HepG2 (cell line): ENCODE measurements at regions not wholly inside any gene's neighbourhood (a gene's known extent, or its start where the extent isn't known, plus 50 kb on each side); places are given as distances from the start of the nearest gene placed in this dataset.

ENCODE experiments used
- NCOA5 ChIP-seq: sonication (generic); formaldehyde crosslinking; IDR thresholded peaks from 2 replicates; pipeline ENCODE4 v1.4.0; 2020; ENCODE audit warnings: missing genetic modification reagents
- RFX5 ChIP-seq: IDR thresholded peaks from 2 replicates; pipeline ENCODE4 v1.6.1; 2011; ENCODE audit warnings: low read depth, low read length, improper control_type of control experiment
- SATB2 ChIP-seq: sonication (generic); formaldehyde crosslinking; IDR thresholded peaks from 2 replicates; pipeline ENCODE4 v1.5.0; 2020; ENCODE audit warnings: missing genetic modification reagents

DNA sequence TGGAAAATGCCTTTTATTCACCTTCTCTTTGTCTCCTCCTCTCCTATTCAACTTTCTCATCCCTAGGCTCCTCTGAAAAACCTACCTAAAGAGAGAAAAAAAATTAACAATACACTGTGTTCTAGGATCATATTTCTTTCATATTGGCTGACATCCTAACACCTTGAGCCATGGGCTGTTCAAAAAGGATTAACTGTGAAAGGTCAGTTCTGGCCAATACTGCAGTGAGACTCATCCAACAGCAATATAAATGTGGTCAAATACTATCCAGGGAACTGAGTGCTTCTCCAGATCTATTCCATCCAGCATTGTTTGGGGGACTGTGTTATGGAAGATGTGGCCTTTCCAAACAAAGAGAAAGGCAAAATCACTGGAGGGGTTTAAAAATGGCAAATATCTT is 131.1 kb upstream of the MOCS2 start:
- TF ChIP-seq RFX5 (no peak), NCOA5 (CRISPR knock-in tag) (no peak), SATB2 (CRISPR knock-in tag) (no peak)
